ENCODE measurements at regions not wholly inside any gene's neighbourhood (a gene's known extent, or its start where the extent isn't known, plus 50 kb on each side); places are given as distances from the start of the nearest gene placed in this dataset.
A peak's percentile ranks its signal among the peaks of the same experiment; 100 is the strongest.

- DNase-seq = no peak
These were observed 110.6 kb upstream of the SIRPA start for GRCh38 chr20:1784586-1784985.

GRCh38 chr20:1783245-1783644 is 112.0 kb upstream of the SIRPA start:
- no peak for DNase-seq

GRCh38 chr20:1782181-1782580 is 113.0 kb upstream of the SIRPA start:
- DNase-seq = no peak

GRCh38 chr20:1779567-1779966 is 115.6 kb upstream of the SIRPA start:
- no peak for DNase-seq

- no peak for DNase-seq
These were observed 116.9 kb upstream of the SIRPA start for GRCh38 chr20:1778338-1778737.

GRCh38 chr20:1777476-1777820 is 117.8 kb upstream of the SIRPA start:
- DNase-seq = no peak

GRCh38 chr20:1776681-1777475 is 118.3 kb upstream of the SIRPA start:
- DNase-seq = peak; percentile 88

- no peak for DNase-seq
These were observed 117.5 kb upstream of the SIRPG start for GRCh38 chr20:1775117-1775516.

- no peak for DNase-seq
These were observed 116.9 kb upstream of the SIRPG start for GRCh38 chr20:1774479-1774878.

GRCh38 chr20:1773816-1774215 is 116.2 kb upstream of the SIRPG start:
- DNase-seq = no peak

GRCh38 chr20:1769491-1769890 is 111.9 kb upstream of the SIRPG start:
- DNase-seq = no peak

GRCh38 chr20:1766731-1767130 is 109.2 kb upstream of the SIRPG start:
- DNase-seq = no peak

- peak; percentile 66 for DNase-seq
These were observed 106.8 kb upstream of the SIRPG start for GRCh38 chr20:1764136-1765033.

GRCh38 chr20:1761598-1761997 is 104.0 kb upstream of the SIRPG start:
- no peak for DNase-seq

GRCh38 chr20:1761116-1761515 is 103.5 kb upstream of the SIRPG start:
- no peak for DNase-seq

- no peak for DNase-seq
These were observed 101.2 kb upstream of the SIRPG start for GRCh38 chr20:1758765-1759164.

GRCh38 chr20:1757606-1758512 is 100.3 kb upstream of the SIRPG start:
- DNase-seq = no peak

GRCh38 chr20:1757072-1757471 is 99.5 kb upstream of the SIRPG start:
- DNase-seq = no peak

- no peak for DNase-seq
These were observed 97.2 kb upstream of the SIRPG start for GRCh38 chr20:1754749-1755148.

- no peak for DNase-seq
These were observed 96.7 kb upstream of the SIRPG start for GRCh38 chr20:1754306-1754705.

- DNase-seq = no peak
These were observed 94.5 kb upstream of the SIRPG start for GRCh38 chr20:1752045-1752444.

GRCh38 chr20:1748777-1749176 is 91.2 kb upstream of the SIRPG start:
- DNase-seq = no peak

- no peak for DNase-seq
These were observed 90.5 kb upstream of the SIRPG start for GRCh38 chr20:1747953-1748577.
